DOHH2 (cell line): ENCODE measurements at regions not wholly inside any gene's neighbourhood (a gene's known extent, or its start where the extent isn't known, plus 50 kb on each side); places are given as distances from the start of the nearest gene placed in this dataset.

Experiments
- H3F3A ChIP-seq: fragments of 200-600 bp; sonication (generic), shearing (Covaris generic); 2 replicates; pipeline ENCODE4 v1.6.0; 2016; ENCODE audit warnings: antibody characterized with exemption, mild to moderate bottlenecking; ENCODE audit not compliant: control insufficient read depth, insufficient read depth
- H3K27ac ChIP-seq: fragments of 200-600 bp; sonication (generic); 2 replicates; pipeline ENCODE4 v1.5.1; 2014; ENCODE audit warnings: low read depth, mild to moderate bottlenecking, low read length, moderate library complexity
- H3K27me3 ChIP-seq: fragments of 200-600 bp; sonication (generic); 2 replicates; pipeline ENCODE4 v1.6.1; 2014; ENCODE audit warnings: mild to moderate bottlenecking, low read length, mixed read lengths; ENCODE audit not compliant: control insufficient read depth
- H3K36me3 ChIP-seq: fragments of 200-600 bp; sonication (generic); 2 replicates; pipeline ENCODE4 v1.6.1; 2014; ENCODE audit warnings: mild to moderate bottlenecking, low read length, moderate library complexity, mixed read lengths; ENCODE audit not compliant: control insufficient read depth
- H3K4me1 ChIP-seq: fragments of 200-600 bp; sonication (generic); 2 replicates; pipeline ENCODE4 v1.6.1; 2014; ENCODE audit warnings: mild to moderate bottlenecking, low read length, mixed read lengths; ENCODE audit not compliant: control insufficient read depth
- H3K4me2 ChIP-seq: fragments of 200-600 bp; sonication (generic); 2 replicates; pipeline ENCODE4 v1.6.0; 2014; ENCODE audit warnings: mild to moderate bottlenecking, low read length, moderate library complexity
- H3K4me3 ChIP-seq: fragments of 200-600 bp; sonication (generic); 2 replicates; pipeline ENCODE4 v1.5.1; 2014; ENCODE audit warnings: mild to moderate bottlenecking, low read length, mixed read lengths
- H3K79me2 ChIP-seq: fragments of 200-600 bp; sonication (generic); 2 replicates; pipeline ENCODE4 v1.6.1; 2014; ENCODE audit warnings: mild to moderate bottlenecking, low read length, mixed read lengths; ENCODE audit not compliant: control insufficient read depth
- H3K9me2 ChIP-seq: fragments of 200-600 bp; sonication (generic); replicated peaks from 2 replicates; pipeline ENCODE4 v1.6.1; 2014; ENCODE audit warnings: mild to moderate bottlenecking, low read length, mixed read lengths; ENCODE audit not compliant: control insufficient read depth
- H3K9me3 ChIP-seq: fragments of 200-600 bp; sonication (generic); 2 replicates; pipeline ENCODE4 v1.6.1; 2014; ENCODE audit warnings: antibody characterized with exemption, low read length, mixed read lengths; ENCODE audit not compliant: control insufficient read depth, insufficient read depth
- H4K20me1 ChIP-seq: fragments of 200-600 bp; sonication (generic); 2 replicates; pipeline ENCODE4 v1.6.0; 2014; ENCODE audit warnings: low read depth, mild to moderate bottlenecking, antibody characterized with exemption, low read length, moderate library complexity; ENCODE audit not compliant: control insufficient read depth, insufficient read depth
- CTCF ChIP-seq: fragments of 200-600 bp; sonication (generic); IDR thresholded peaks from one replicate; pipeline ENCODE4 v1.5.1; 2014; ENCODE audit warnings: antibody characterized with exemption, mild to moderate bottlenecking, low read depth, low read length; ENCODE audit not compliant: poor library complexity, severe bottlenecking
- EZH2phosphoT487 ChIP-seq: fragments of 200-600 bp; sonication (generic); IDR thresholded peaks from 2 replicates; pipeline ENCODE4 v1.6.1; 2017; ENCODE audit warnings: borderline replicate concordance, mild to moderate bottlenecking, antibody characterized with exemption, low read length, moderate library complexity, mixed read lengths

- TF ChIP-seq EZH2phosphoT487: no peak
- no peak for TF ChIP-seq CTCF
- no peaks in the 10 kb centered on the region for H4K20me1 ChIP-seq
- H3F3A ChIP-seq: no peaks in the 10 kb centered on the region
- H3K27ac ChIP-seq: no peak overlapping the region
- H3K36me3 ChIP-seq: no peaks in the 10 kb centered on the region
- H3K9me3 ChIP-seq: peaks cover 11% of the 10 kb centered on the region; the same call in 1 of the 2 replicates
- no peak overlapping the region for H3K4me3 ChIP-seq
- H3K4me2 ChIP-seq: no peak overlapping the region
- H3K79me2 ChIP-seq: no peaks in the 10 kb centered on the region
- H3K9me2 ChIP-seq: no peaks in the 10 kb centered on the region
- H3K4me1 ChIP-seq: no peaks in the 10 kb centered on the region
- no peaks in the 10 kb centered on the region for H3K27me3 ChIP-seq
Observed at GRCh38 chr1:79808816-79809475, 802.4 kb upstream of the ADGRL4 start.

GRCh38 chr1:79807816-79808215 lies 801.3 kb upstream of the ADGRL4 start:
- H3K9me2 ChIP-seq: no peaks in the 10 kb centered on the region
- TF ChIP-seq EZH2phosphoT487 (no peak), CTCF (no peak)
- peaks cover 11% of the 10 kb centered on the region; the same call in 1 of the 2 replicates for H3K9me3 ChIP-seq
- no peaks in the 10 kb centered on the region for H3F3A ChIP-seq
- no peaks in the 10 kb centered on the region for H3K27me3 ChIP-seq
- H4K20me1 ChIP-seq: no peaks in the 10 kb centered on the region
- H3K4me3 ChIP-seq: no peak overlapping the region
- no peak overlapping the region for H3K27ac ChIP-seq
- H3K4me2 ChIP-seq: no peak overlapping the region
- H3K79me2 ChIP-seq: no peaks in the 10 kb centered on the region
- H3K4me1 ChIP-seq: no peaks in the 10 kb centered on the region
- H3K36me3 ChIP-seq: no peaks in the 10 kb centered on the region

- Histone ChIP-seq H3K79me2 (no peaks in the 10 kb centered on the region), H3K36me3 (no peaks in the 10 kb centered on the region), H3K4me1 (no peaks in the 10 kb centered on the region), H3K4me2 (no peak overlapping the region), H3K4me3 (no peak overlapping the region), H3K27me3 (no peaks in the 10 kb centered on the region), H3K9me2 (no peaks in the 10 kb centered on the region), H3K27ac (no peak overlapping the region), H3K9me3 (no peaks in the 10 kb centered on the region; the same call in 1 of the 2 replicates), H3F3A (no peaks in the 10 kb centered on the region), H4K20me1 (no peaks in the 10 kb centered on the region)
- TF ChIP-seq CTCF: no peak
- no peak for TF ChIP-seq EZH2phosphoT487
Observed at GRCh38 chr1:79797487-79797886, 791.0 kb upstream of the ADGRL4 start.
